ENCODE measurements at regions not wholly inside any gene's neighbourhood (a gene's known extent, or its start where the extent isn't known, plus 50 kb on each side); places are given as distances from the start of the nearest gene placed in this dataset.

- H3K4me1 ChIP-seq (ENCODE audit: control insufficient read depth in 4 of 4, insufficient read depth in 4 of 4, low read length in 3 of 4), result no peaks in the 10 kb centered on the region
- WGBS, result 97% methylated on average over 2 of the region's 2 CpGs
- no peak overlapping the region for H3K4me3 ChIP-seq (ENCODE audit: low read depth in 1 of 3, low read length in 3 of 3)
- no peaks in the 10 kb centered on the region for H3K27me3 ChIP-seq (ENCODE audit: control insufficient read depth in 4 of 4, insufficient read depth in 4 of 4, low read length in 3 of 4)
- TF ChIP-seq NR2F2 (IDR thresholded peaks at IDR 0.05), result no peak
- no peak for TF ChIP-seq RXRA (IDR thresholded peaks at IDR 0.05)
- TF ChIP-seq ZBTB33 (IDR thresholded peaks at IDR 0.05), result no peak
- TF ChIP-seq ATF3 (IDR thresholded peaks at IDR 0.05), result no peak
- no peak for TF ChIP-seq EGR1 (IDR thresholded peaks at IDR 0.05; ENCODE audit: low read depth in 2 of 2)
- no peak for TF ChIP-seq CTCF (IDR thresholded peaks at IDR 0.05; ENCODE audit: low read depth, low read length, missing input control)
- no peak for TF ChIP-seq YY1 (IDR thresholded peaks at IDR 0.05)
- TF ChIP-seq FOXA1 (IDR thresholded peaks at IDR 0.05), result no peak
- no peak for TF ChIP-seq GABPA (IDR thresholded peaks at IDR 0.05 in 1 of 2, conservative IDR thresholded peaks at IDR 0.05 in 1 of 2)
- no peak for TF ChIP-seq HNF4G (IDR thresholded peaks at IDR 0.05)
- no peak for TF ChIP-seq HNF4A (conservative IDR thresholded peaks at IDR 0.05)
- TF ChIP-seq REST (IDR thresholded peaks at IDR 0.05), result no peak
- no peak for TF ChIP-seq SP1 (IDR thresholded peaks at IDR 0.05)
- no peak for TF ChIP-seq TAF1 (conservative IDR thresholded peaks at IDR 0.05)
- no peak for TF ChIP-seq JUND (IDR thresholded peaks at IDR 0.05)
- TF ChIP-seq MAX (IDR thresholded peaks at IDR 0.05), result no peak
- TF ChIP-seq RAD21 (IDR thresholded peaks at IDR 0.05), result no peak
- no peak for TF ChIP-seq FOXA2 (IDR thresholded peaks at IDR 0.05)
- H3K36me3 ChIP-seq (ENCODE audit: control insufficient read depth in 4 of 4, insufficient read depth in 3 of 4, low read depth in 1 of 4, low read length in 3 of 4), result no peaks in the 10 kb centered on the region
- H3K27ac ChIP-seq (ENCODE audit: low read depth in 1 of 2, low read length in 2 of 2), result no peak overlapping the region
- no peaks in the 10 kb centered on the region for H3K9me3 ChIP-seq (ENCODE audit: control insufficient read depth in 4 of 4, low read length in 3 of 4)
- no peak overlapping the region for H3K9ac ChIP-seq (ENCODE audit: low read depth in 1 of 2, low read length in 2 of 2)
- no peak for DNase-seq (ENCODE audit: low spot score)
Observed at GRCh38 chr4:153119626-153120025, 84.6 kb upstream of the TRIM2 start.
